ENCODE measurements at regions not wholly inside any gene's neighbourhood (a gene's known extent, or its start where the extent isn't known, plus 50 kb on each side); places are given as distances from the start of the nearest gene placed in this dataset.

DNA sequence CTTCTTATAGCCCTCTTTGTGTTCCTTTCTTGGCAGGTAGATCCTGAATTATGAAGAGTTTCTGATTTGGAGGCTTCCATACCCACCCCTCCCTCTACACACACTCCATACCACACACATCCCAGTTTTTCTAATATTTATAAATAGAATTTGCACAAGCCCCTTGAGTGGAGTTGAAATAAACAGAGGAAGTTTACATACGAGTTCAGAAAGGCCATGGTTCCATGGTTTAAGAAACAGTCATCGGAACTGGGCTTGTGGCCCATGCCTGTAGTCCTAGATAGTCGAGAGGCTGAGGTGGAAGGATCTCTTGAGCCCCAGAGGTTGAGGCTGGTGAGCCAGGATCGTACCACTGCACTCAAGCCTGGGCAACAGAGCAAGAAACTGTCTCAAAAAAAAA lies 62.7 kb upstream of the TANC1 start:
- no peak for DNase-seq

DNA sequence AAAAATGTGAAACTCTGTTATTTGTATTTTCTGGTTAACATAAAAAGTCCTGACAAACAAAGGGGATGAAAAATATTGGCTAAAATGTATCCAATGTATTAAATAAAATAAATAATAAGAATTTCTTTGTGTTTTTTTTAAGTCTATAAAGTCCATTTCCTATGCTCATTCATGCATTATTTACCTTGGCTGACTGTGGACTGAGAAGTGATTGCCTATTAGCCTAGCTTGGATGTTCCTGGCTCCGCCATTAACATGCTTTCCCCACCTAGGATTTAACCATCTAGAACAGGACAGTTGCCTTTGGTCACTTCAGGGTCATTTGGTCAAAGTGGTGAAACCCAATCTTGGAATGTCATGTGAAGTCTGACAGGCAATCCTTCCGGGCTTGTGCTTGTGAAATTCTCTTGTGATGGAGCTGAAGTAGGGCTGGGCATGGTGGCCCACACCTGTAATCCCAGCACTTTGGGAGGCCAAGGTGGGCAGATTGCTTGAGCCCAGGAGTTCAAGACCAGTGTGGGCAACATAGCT lies 60.4 kb upstream of the TANC1 start:
- no peak for DNase-seq

DNA sequence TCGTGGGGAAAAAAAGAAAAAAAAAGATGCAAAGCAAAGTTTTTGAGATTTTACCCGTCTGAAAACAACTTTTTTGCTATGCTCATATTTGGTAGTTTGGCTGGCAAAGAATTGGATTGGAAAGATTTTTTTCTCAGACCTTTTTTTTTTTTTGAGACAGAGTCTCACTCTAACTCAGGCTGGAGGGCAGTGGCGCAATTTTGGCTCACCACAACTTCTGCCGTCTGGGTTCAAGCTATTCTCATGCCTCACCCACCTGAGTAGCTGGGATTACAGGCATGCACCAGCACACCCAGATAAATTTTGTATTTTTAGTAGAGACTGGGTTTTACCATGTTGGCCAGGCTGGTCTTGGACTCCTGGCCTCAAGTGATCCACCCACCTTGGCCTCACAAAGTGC lies 56.3 kb upstream of the TANC1 start:
- DNase-seq, result peak; percentile 30

DNA sequence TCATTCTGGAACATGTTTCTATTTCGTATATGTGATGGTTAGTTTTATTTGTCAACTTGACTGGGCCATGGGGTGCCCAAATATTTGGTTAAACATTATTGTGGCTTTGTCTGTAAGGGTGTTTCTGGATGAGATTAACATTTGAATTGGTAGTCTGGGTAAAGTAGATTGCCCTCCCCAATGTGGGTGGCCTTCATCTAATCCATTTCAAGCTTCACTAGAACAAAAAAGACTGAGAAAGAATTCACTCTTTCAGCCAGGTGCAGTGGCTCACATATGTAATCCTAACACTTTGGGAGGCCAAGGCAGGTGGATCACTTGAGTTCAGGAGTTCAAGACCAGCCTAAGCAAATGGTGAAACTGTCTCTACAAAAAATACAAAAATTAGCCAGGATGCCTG lies 55.7 kb upstream of the TANC1 start:
- DNase-seq, result no peak

DNA sequence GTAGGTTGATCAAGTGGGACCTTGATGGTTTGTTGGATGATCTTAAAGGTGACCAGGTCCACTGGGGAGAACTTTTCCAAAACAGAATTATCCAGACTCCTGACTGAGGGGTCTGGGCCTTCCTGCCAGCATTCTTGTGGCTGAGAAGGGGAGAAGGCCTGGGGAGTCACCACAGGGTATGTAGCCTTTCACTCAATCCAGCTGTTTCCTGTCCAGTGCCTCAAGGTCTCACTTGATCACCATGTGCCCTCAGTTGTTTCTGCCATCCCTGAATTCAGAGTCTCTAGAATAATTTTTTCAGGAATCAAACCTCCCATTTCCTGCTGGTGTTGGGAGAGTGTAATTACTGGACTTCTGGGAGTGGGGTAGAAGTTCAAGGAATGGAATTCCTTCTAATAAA lies 54.4 kb upstream of the TANC1 start:
- DNase-seq, result no peak

DNA sequence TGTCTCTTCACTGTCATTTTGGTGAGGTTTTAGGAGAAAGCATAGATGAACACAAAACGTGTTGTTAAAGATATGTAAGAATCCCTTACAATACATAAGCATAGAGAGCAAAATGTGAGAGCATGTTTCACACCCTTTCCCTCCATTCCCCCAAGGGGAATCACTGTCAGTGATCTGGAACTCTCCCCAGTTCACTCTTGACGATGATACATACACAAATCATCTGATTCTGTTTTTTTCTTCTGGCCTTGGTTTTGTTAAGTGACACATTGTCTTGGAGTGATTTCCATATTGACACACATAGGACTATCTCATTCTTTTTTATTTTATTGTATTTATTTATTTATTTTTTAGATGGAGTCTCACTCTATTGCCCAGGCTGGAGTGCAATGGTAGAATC lies 53.7 kb upstream of the TANC1 start:
- DNase-seq, result no peak

DNA sequence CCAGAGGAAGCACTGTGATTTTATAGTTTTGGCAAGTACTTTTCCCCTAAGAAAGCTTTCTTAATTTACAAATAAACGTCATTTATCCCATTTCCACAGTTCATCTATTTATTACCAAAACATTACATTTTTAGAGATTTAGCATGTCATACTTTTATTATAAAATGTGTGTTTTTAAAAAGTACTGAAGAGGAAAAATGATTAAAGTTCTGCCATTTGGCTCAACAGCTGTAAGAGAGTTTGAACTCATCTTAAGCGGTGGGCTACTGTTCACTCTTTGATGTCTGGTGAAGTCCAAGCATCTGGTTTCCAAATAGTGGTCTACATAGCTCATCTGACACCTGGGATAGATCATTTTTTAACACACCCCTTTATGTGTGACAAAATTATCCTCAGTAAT lies 51.3 kb upstream of the TANC1 start:
- DNase-seq, result no peak

DNA sequence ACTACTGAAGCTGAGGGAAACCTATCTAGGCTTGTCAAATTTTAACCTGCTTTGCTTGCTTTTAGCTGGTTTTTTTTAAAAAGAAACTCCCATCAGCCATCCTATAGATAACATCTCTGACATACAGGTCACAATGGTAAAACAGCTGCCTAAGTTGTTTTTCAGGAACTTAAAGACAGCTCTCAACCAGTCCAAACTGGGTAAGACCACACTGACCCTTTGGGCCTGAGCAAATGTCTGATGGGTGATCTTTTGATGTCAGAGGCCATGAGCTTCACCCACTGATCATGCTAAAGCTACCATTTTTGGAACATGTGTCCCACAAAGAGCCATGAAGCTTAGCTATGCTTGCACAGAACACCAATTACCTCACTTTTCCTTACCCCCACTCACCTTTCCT lies 50.0 kb upstream of the TANC1 start:
- no peak for DNase-seq
